Ovary (tissue), 3 donors: ENCODE measurements at regions not wholly inside any gene's neighbourhood (a gene's known extent, or its start where the extent isn't known, plus 50 kb on each side); places are given as distances from the start of the nearest gene placed in this dataset.

Experiments
- CTCF ChIP-seq, 3 donors: fragments of 450-650 bp in 2 of 3; fragments of 200-600 bp in 1 of 3; IDR thresholded peaks; one replicate each; pipeline versions ENCODE4 v1.5.1 to v1.8.0; 2016 to 2022; ENCODE audit warnings: antibody characterized with exemption in 3 of 3, mild to moderate bottlenecking in 1 of 3
- POLR2A ChIP-seq: fragments of 450-650 bp; IDR thresholded peaks from one replicate; pipeline ENCODE4 v1.6.1; 2017; ENCODE audit warnings: antibody characterized with exemption, mild to moderate bottlenecking, moderate library complexity
- donor health status: DM: no; HTN: no; CAD: no.

GRCh38 chrX:5802391-5802790 lies 426.3 kb downstream of the NLGN4X start:
- TF ChIP-seq POLR2A (no peak), CTCF (IDR thresholded peaks at IDR 0.05) (no peak)
